Keratinocyte (primary cell): ENCODE measurements at regions not wholly inside any gene's neighbourhood (a gene's known extent, or its start where the extent isn't known, plus 50 kb on each side); places are given as distances from the start of the nearest gene placed in this dataset.

ENCODE experiments used
- DNase-seq: peaks from one replicate; pipeline ENCODE4 v3.0.0-alpha.2; 2011; ENCODE audit warnings: low read depth, missing footprints, low spot score
- FAIRE-seq: peaks from 2 replicates; lab custom pipeline; 2011; peaks lifted over from hg19 to GRCh38; lab: Jason Lieb, UNC
- H2AFZ ChIP-seq: 2 replicates; pipeline ENCODE4 v1.6.0; 2012; ENCODE audit warnings: low read length, control low read depth, inconsistent platforms; ENCODE audit not compliant: control insufficient read depth
- H3K27ac ChIP-seq: 2 replicates; pipeline ENCODE4 v1.5.1; 2011; ENCODE audit warnings: low read length; ENCODE audit not compliant: control insufficient read depth, insufficient read depth
- H3K27me3 ChIP-seq: 3 replicates; pipeline ENCODE4 v1.6.0; 2011; ENCODE audit warnings: low read length; ENCODE audit not compliant: control insufficient read depth, insufficient read depth; ENCODE audit errors: extremely low read depth
- H3K36me3 ChIP-seq, 2 experiments: 2 replicates in 1 of 2; 3 replicates in 1 of 2; pipeline ENCODE4 v1.5.1; 2011; ENCODE audit warnings: low read length in 2 of 2, mild to moderate bottlenecking in 1 of 2; ENCODE audit not compliant: control insufficient read depth in 2 of 2, insufficient read depth in 2 of 2; ENCODE audit errors: extremely low read depth in 1 of 2
- H3K4me1 ChIP-seq: 3 replicates; pipeline ENCODE4 v1.5.1; 2011; ENCODE audit warnings: low read length; ENCODE audit not compliant: control insufficient read depth, insufficient read depth; ENCODE audit errors: extremely low read depth
- H3K4me2 ChIP-seq: 3 replicates; pipeline ENCODE4 v1.6.0; 2011; ENCODE audit warnings: low read depth, low read length; ENCODE audit not compliant: control insufficient read depth, insufficient read depth; ENCODE audit errors: extremely low read depth
- H3K4me3 ChIP-seq, 3 experiments: fragments of 200-600 bp in 1 of 3; sonication (generic) in 1 of 3; 2 replicates in 2 of 3; 3 replicates in 1 of 3; pipeline ENCODE4 v1.5.1; 2011 to 2016; ENCODE audit warnings: low read length in 3 of 3, mild to moderate bottlenecking in 3 of 3, control low read depth in 2 of 3, inconsistent platforms in 1 of 3, low read depth in 1 of 3, mixed read lengths in 1 of 3, mixed run types in 1 of 3, moderate library complexity in 1 of 3; ENCODE audit not compliant: control insufficient read depth in 2 of 3, insufficient read depth in 2 of 3; ENCODE audit errors: extremely low read depth in 1 of 3
- H3K79me2 ChIP-seq: 2 replicates; pipeline ENCODE4 v1.6.0; 2012; ENCODE audit warnings: low read length; ENCODE audit not compliant: control insufficient read depth, insufficient read depth
- H3K9ac ChIP-seq: 3 replicates; pipeline ENCODE4 v1.6.0; 2011; ENCODE audit warnings: low read length; ENCODE audit not compliant: control insufficient read depth, insufficient read depth; ENCODE audit errors: extremely low read depth
- H3K9me1 ChIP-seq: 3 replicates; pipeline ENCODE4 v1.6.0; 2011; ENCODE audit warnings: low read length; ENCODE audit not compliant: control insufficient read depth, insufficient read depth; ENCODE audit errors: extremely low read depth
- H3K9me3 ChIP-seq: 2 replicates; pipeline ENCODE4 v1.5.1; 2012; ENCODE audit warnings: low read depth, low read length; ENCODE audit not compliant: control insufficient read depth
- H4K20me1 ChIP-seq: 3 replicates; pipeline ENCODE4 v1.6.0; 2011; ENCODE audit warnings: low read length; ENCODE audit not compliant: control insufficient read depth, insufficient read depth; ENCODE audit errors: extremely low read depth
- CTCF ChIP-seq, 3 experiments: IDR thresholded peaks in 1 of 3; conservative IDR thresholded peaks in 1 of 3; optimal IDR thresholded peaks in 1 of 3; 2 replicates in 2 of 3; 3 replicates in 1 of 3; pipeline versions ENCODE3 to v1.5.1; 2011; ENCODE audit warnings: low read length in 3 of 3, mild to moderate bottlenecking in 3 of 3, moderate library complexity in 2 of 3, control low read depth in 1 of 3, inconsistent platforms in 1 of 3; ENCODE audit not compliant: insufficient read depth in 2 of 3; ENCODE audit errors: extremely low read depth in 1 of 3
- EZH2 ChIP-seq: IDR thresholded peaks from one replicate; pipeline ENCODE4 v1.6.1; 2012; ENCODE audit warnings: inconsistent platforms, mild to moderate bottlenecking, low read length, moderate library complexity
- dilution Hi-C: fragments of 300-500 bp; cut with MboI; formaldehyde crosslinking; loops from one replicate; pipeline ENCODE4 v1.7.0; 2020; ENCODE audit warnings: low sequenced_read_pairs; ENCODE audit not compliant: extremely low pct_ligation_motif_present

- Histone ChIP-seq H3K9ac (no peak overlapping the region), H3K9me3 (no peaks in the 10 kb centered on the region), H2AFZ (no peak overlapping the region), H3K9me1 (no peaks in the 10 kb centered on the region), H3K27ac (no peak overlapping the region), H3K79me2 (no peaks in the 10 kb centered on the region), H3K36me3 (no peaks in the 10 kb centered on the region), H3K4me2 (no peak overlapping the region), H3K4me3 (no peak overlapping the region), H4K20me1 (no peaks in the 10 kb centered on the region), H3K27me3 (no peaks in the 10 kb centered on the region), H3K4me1 (no peaks in the 10 kb centered on the region)
- FAIRE-seq (no peak), DNase-seq (no peak)
- dilution Hi-C loops, result no loop called here
- no peak for TF ChIP-seq EZH2
- no peak for TF ChIP-seq CTCF (optimal IDR thresholded peaks at IDR 0.05 in 1 of 3, IDR thresholded peaks at IDR 0.05 in 1 of 3, conservative IDR thresholded peaks at IDR 0.05 in 1 of 3; ENCODE audit: extremely low read depth in 1 of 3, insufficient read depth in 2 of 3, low read length in 3 of 3)
Observed at GRCh38 chr15:81785181-81785580, 260.6 kb downstream of the MEX3B start.

- dilution Hi-C loops, result no loop called here
- no peaks in the 10 kb centered on the region for H3K9me3 ChIP-seq
- DNase-seq (no peak), FAIRE-seq (no peak)
- no peaks in the 10 kb centered on the region for H3K36me3 ChIP-seq
- no peaks in the 10 kb centered on the region for H3K27me3 ChIP-seq
- no peak overlapping the region for H3K4me2 ChIP-seq
- no peak overlapping the region for H3K4me3 ChIP-seq
- no peaks in the 10 kb centered on the region for H4K20me1 ChIP-seq
- no peaks in the 10 kb centered on the region for H3K9me1 ChIP-seq
- H3K9ac ChIP-seq, result no peak overlapping the region
- H3K4me1 ChIP-seq, result no peaks in the 10 kb centered on the region
- H3K27ac ChIP-seq, result no peak overlapping the region
- TF ChIP-seq CTCF (optimal IDR thresholded peaks at IDR 0.05 in 1 of 3, IDR thresholded peaks at IDR 0.05 in 1 of 3, conservative IDR thresholded peaks at IDR 0.05 in 1 of 3; ENCODE audit: extremely low read depth in 1 of 3, insufficient read depth in 2 of 3, low read length in 3 of 3), result no peak
- TF ChIP-seq EZH2, result no peak
- no peak overlapping the region for H2AFZ ChIP-seq
- H3K79me2 ChIP-seq, result no peaks in the 10 kb centered on the region
Observed at GRCh38 chr15:81784751-81785150, 261.1 kb downstream of the MEX3B start.
